MCF 10A (cell line): ENCODE measurements at regions not wholly inside any gene's neighbourhood (a gene's known extent, or its start where the extent isn't known, plus 50 kb on each side); places are given as distances from the start of the nearest gene placed in this dataset.

Experiments
- BruUV-seq: library from RNA; stranded (reverse); fragments of 400-500 nt; replicated peaks from 2 replicates; lab custom pipeline; 2021; lab: Mats Ljungman, UMichigan
- CTCF ChIA-PET: fragments of 300-600 bp; sonication (Branson Sonifier 250); formaldehyde crosslinking; extraction: SDS; loops from one replicate; lab custom pipeline; 2021; ENCODE audit warnings: antibody characterized with exemption, inconsistent platforms; lab: Yijun Ruan, JAX
- POLR2A ChIA-PET: fragments of 300-600, 350-650 bp; sonication (Branson Sonifier 250); formaldehyde crosslinking; extraction: SDS; loops from one replicate; lab custom pipeline; 2020; ENCODE audit warnings: antibody characterized with exemption, inconsistent platforms; lab: Yijun Ruan, JAX
- DNase-seq: peaks from one replicate; pipeline ENCODE4 v3.0.0-alpha.2; 2018; ENCODE audit not compliant: unreplicated experiment
- H3K27ac Mint-ChIP-seq: one replicate; pipeline ENCODE4 v1.8.0; 2022; ENCODE audit warnings: mild to moderate bottlenecking, low read depth, mixed read lengths; ENCODE audit not compliant: unreplicated experiment
- H3K27me3 Mint-ChIP-seq: one replicate; pipeline ENCODE4 v1.8.0; 2022; ENCODE audit warnings: mixed read lengths; ENCODE audit not compliant: insufficient read depth, unreplicated experiment
- H3K36me3 Mint-ChIP-seq: one replicate; pipeline ENCODE4 v1.8.0; 2022; ENCODE audit warnings: mild to moderate bottlenecking, moderate library complexity, mixed read lengths; ENCODE audit not compliant: insufficient read depth, unreplicated experiment
- H3K4me1 Mint-ChIP-seq: one replicate; pipeline ENCODE4 v1.8.0; 2022; ENCODE audit warnings: mixed read lengths; ENCODE audit not compliant: insufficient read depth, unreplicated experiment
- H3K4me3 Mint-ChIP-seq: one replicate; pipeline ENCODE4 v1.8.0; 2022; ENCODE audit warnings: mild to moderate bottlenecking, moderate library complexity, mixed read lengths; ENCODE audit not compliant: unreplicated experiment
- H3K9me3 Mint-ChIP-seq: one replicate; pipeline ENCODE4 v1.8.0; 2022; ENCODE audit warnings: mixed read lengths; ENCODE audit not compliant: unreplicated experiment
- CTCF ChIP-seq: fragments of 200-600 bp; IDR thresholded peaks from one replicate; pipeline ENCODE4 v1.8.0; 2022; ENCODE audit warnings: antibody characterized with exemption, mild to moderate bottlenecking; ENCODE audit not compliant: unreplicated experiment
- intact Hi-C: fragments of 100-400 bp; cut with micrococcal nuclease; formaldehyde crosslinking; loops from 2 replicates; pipeline ENCODE4 v1.14.1; 2022

DNA sequence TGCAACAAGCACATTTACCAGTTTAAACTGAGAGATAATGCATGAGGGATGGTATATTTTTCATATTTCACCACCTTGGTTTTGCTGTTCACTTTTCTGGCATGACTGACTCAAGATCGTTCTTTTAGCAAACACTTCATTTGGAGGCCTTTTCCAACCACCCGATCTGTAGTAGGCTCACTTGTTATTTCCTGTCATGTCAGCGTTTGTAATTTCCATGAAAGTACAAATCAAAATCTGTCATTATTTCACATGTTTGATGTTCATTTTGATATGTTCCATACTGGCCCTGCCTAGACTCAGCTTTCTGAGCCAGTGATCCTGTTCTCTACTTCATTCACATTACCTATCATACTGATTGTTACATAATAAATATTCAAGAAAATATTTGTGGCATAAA, 1888.3 kb upstream of the PCDH7 start:
- H3K36me3 Mint-ChIP-seq = no peaks in the 10 kb centered on the region

DNA sequence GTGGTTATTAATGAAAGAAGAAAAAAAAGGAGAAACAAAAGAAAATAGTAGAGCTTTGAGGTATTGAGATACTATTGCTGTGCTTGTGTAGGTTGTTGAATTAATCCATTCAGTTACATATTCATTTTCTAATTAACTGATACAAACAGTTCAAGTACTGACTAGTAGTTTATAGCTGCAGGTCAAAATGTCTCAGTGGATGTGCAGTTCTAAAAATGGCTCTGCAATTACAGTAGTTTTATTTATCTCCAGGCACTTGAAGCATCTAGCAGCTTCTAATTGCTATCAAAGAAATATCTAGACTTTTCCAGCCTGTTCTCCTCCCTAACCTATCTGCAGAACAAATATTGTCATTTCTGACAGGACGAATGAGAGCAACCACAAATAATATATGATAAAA, 1887.7 kb upstream of the PCDH7 start:
- no peaks in the 10 kb centered on the region for H3K9me3 Mint-ChIP-seq
- ChIA-PET CTCF (interaction anchor here (0.6 kb wide), 1 partner anchor 388 kb away, joined by 3 read pairs; no protein-coding TSS in a partner anchor), POLR2A (interaction anchor here (0.6 kb wide), 1 partner anchor 101 kb away, joined by 3 read pairs; no protein-coding TSS in a partner anchor)
- no TSS peak for BruUV-seq
- H3K4me1 Mint-ChIP-seq = no peaks in the 10 kb centered on the region
- no peaks in the 10 kb centered on the region for H3K36me3 Mint-ChIP-seq
- no peak overlapping the region for H3K4me3 Mint-ChIP-seq
- no peak for DNase-seq
- intact Hi-C loops = no loop called here
- H3K27me3 Mint-ChIP-seq = no peaks in the 10 kb centered on the region
- H3K27ac Mint-ChIP-seq = no peak overlapping the region
- TF ChIP-seq CTCF = no peak

More for the DNA sequence above, 1888.3 kb upstream of the PCDH7 start:
- H3K27ac Mint-ChIP-seq = no peak overlapping the region
- no peak for DNase-seq
- intact Hi-C loops = no loop called here
- ChIA-PET POLR2A (no interaction called here), CTCF (interaction anchor here (0.6 kb wide), 1 partner anchor 389 kb away, joined by 3 read pairs; no protein-coding TSS in a partner anchor)
- H3K4me3 Mint-ChIP-seq = no peak overlapping the region
- H3K9me3 Mint-ChIP-seq = no peaks in the 10 kb centered on the region
- no peaks in the 10 kb centered on the region for H3K4me1 Mint-ChIP-seq
- no peaks in the 10 kb centered on the region for H3K27me3 Mint-ChIP-seq
- no TSS peak for BruUV-seq
- no peak for TF ChIP-seq CTCF

DNA sequence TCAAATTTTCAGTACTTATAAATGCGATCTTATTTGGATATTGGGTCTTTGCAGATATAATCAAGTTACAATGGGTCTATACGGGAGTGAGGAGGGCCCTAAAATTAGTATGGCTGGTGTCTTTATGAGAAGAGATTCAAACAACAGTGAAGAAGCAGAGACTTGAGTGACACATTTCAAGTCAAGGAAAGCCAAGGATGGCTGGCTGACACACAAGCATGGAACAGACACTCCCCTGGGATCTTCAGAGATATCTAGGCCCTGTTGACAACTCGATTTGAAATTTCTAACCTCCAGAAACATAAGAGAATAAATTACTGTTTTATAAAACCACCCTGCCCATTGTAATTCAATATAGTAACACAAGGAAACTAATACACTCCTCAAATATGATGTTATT, 1886.0 kb upstream of the PCDH7 start:
- H3K9me3 Mint-ChIP-seq = no peaks in the 10 kb centered on the region
- no peak for DNase-seq
- no peaks in the 10 kb centered on the region for H3K27me3 Mint-ChIP-seq

GRCh38 chr4:28835501-28835900, 1884.7 kb upstream of the PCDH7 start:
- no peak overlapping the region for H3K4me3 Mint-ChIP-seq
- H3K36me3 Mint-ChIP-seq = no peaks in the 10 kb centered on the region
- intact Hi-C loops = no loop called here
- no peak for DNase-seq
- POLR2A ChIA-PET = no interaction called here
- H3K4me1 Mint-ChIP-seq = no peaks in the 10 kb centered on the region
- H3K27ac Mint-ChIP-seq = no peak overlapping the region
- TF ChIP-seq CTCF = no peak
- CTCF ChIA-PET = interaction anchor here (0.6 to 0.7 kb wide), 2 partner anchors 147 to 157 kb away, joined by 3 to 4 read pairs; no protein-coding TSS in a partner anchor
- BruUV-seq = no TSS peak
- no peaks in the 10 kb centered on the region for H3K9me3 Mint-ChIP-seq
- no peaks in the 10 kb centered on the region for H3K27me3 Mint-ChIP-seq

More for the DNA sequence above, 1886.0 kb upstream of the PCDH7 start:
- no peak overlapping the region for H3K27ac Mint-ChIP-seq
- CTCF ChIA-PET = no interaction called here
- intact Hi-C loops = no loop called here
- POLR2A ChIA-PET = no interaction called here
- no peaks in the 10 kb centered on the region for H3K36me3 Mint-ChIP-seq
- H3K4me3 Mint-ChIP-seq = no peak overlapping the region
- BruUV-seq = no TSS peak
- no peak for TF ChIP-seq CTCF
- no peaks in the 10 kb centered on the region for H3K4me1 Mint-ChIP-seq
